SK-N-SH (cell line): ENCODE measurements at regions not wholly inside any gene's neighbourhood (a gene's known extent, or its start where the extent isn't known, plus 50 kb on each side); places are given as distances from the start of the nearest gene placed in this dataset.

ENCODE experiments used
- CTCF ChIA-PET: fragments of 300-600, 350-600 bp; formaldehyde crosslinking; extraction: SDS; loops from one replicate; lab custom pipeline; 2021; lab: Yijun Ruan, JAX
- POLR2A ChIA-PET: fragments of 350-600 bp; sonication (Branson Sonifier 250); formaldehyde crosslinking; extraction: SDS; loops from one replicate; lab custom pipeline; 2020; ENCODE audit warnings: antibody characterized with exemption, inconsistent platforms; lab: Yijun Ruan, JAX
- DNase-seq: peaks from one replicate; pipeline ENCODE4 v3.0.0; 2012
- H2AFZ ChIP-seq: fragments of 200-600 bp; sonication (generic); 2 replicates; pipeline ENCODE4 v1.8.1; 2016; ENCODE audit warnings: antibody characterized with exemption, mild to moderate bottlenecking, low read depth
- H3F3A ChIP-seq: fragments of 200-600 bp; sonication (generic); replicated peaks from 2 replicates; pipeline ENCODE3; 2016; ENCODE audit warnings: antibody characterized with exemption, mild to moderate bottlenecking; ENCODE audit not compliant: insufficient read depth
- H3K27ac ChIP-seq, 2 experiments: fragments of 200-500 bp in 1 of 2; fragments of 200-600 bp in 1 of 2; sonication (Bioruptor generic) in 1 of 2; sonication (generic), shearing (Covaris generic) in 1 of 2; 2 replicates each; pipeline versions ENCODE4 v1.5.1 to v1.6.1; 2014 to 2016; ENCODE audit warnings: low read depth in 2 of 2, inconsistent platforms in 1 of 2, low read length in 1 of 2, mild to moderate bottlenecking in 1 of 2, mixed read lengths in 1 of 2
- H3K27me3 ChIP-seq: fragments of 200-600 bp; sonication (generic), shearing (Covaris generic); 2 replicates; pipeline ENCODE4 v1.6.1; 2016; ENCODE audit warnings: mixed run types; ENCODE audit not compliant: insufficient read depth
- H3K36me3 ChIP-seq, 2 experiments: fragments of 200-500 bp in 1 of 2; fragments of 200-600 bp in 1 of 2; sonication (Bioruptor generic) in 1 of 2; sonication (generic) in 1 of 2; replicated peaks in 1 of 2; 2 replicates each; pipeline versions ENCODE3 to v1.5.1; 2014 to 2016; ENCODE audit warnings: low read length in 1 of 2, mild to moderate bottlenecking in 1 of 2; ENCODE audit not compliant: insufficient read depth in 2 of 2, control insufficient read depth in 1 of 2
- H3K4me1 ChIP-seq, 2 experiments: fragments of 200-500 bp in 1 of 2; fragments of 200-600 bp in 1 of 2; sonication (Bioruptor generic) in 1 of 2; sonication (generic), shearing (Covaris generic) in 1 of 2; 2 replicates each; pipeline versions ENCODE4 v1.5.1 to v1.6.1; 2014 to 2016; ENCODE audit warnings: low read depth in 1 of 2, low read length in 1 of 2, mixed run types in 1 of 2; ENCODE audit not compliant: insufficient read depth in 2 of 2, control insufficient read depth in 1 of 2
- H3K4me2 ChIP-seq: fragments of 200-600 bp; sonication (generic), shearing (Covaris generic); 2 replicates; pipeline ENCODE4 v1.6.1; 2017; ENCODE audit warnings: mixed run types
- H3K4me3 ChIP-seq, 2 experiments: fragments of 200-500 bp in 1 of 2; fragments of 200-600 bp in 1 of 2; sonication (Bioruptor generic) in 1 of 2; sonication (generic), shearing (Covaris generic) in 1 of 2; 2 replicates each; pipeline versions ENCODE4 v1.5.1 to v1.8.1; 2014 to 2016; ENCODE audit warnings: low read depth in 2 of 2, inconsistent platforms in 1 of 2, low read length in 1 of 2, mild to moderate bottlenecking in 1 of 2, mixed read lengths in 1 of 2, moderate library complexity in 1 of 2
- H3K79me2 ChIP-seq: fragments of 200-600 bp; sonication (generic); 2 replicates; pipeline ENCODE4 v1.8.1; 2017; ENCODE audit warnings: mild to moderate bottlenecking; ENCODE audit not compliant: insufficient read depth
- H3K9ac ChIP-seq: fragments of 200-600 bp; sonication (generic); 2 replicates; pipeline ENCODE4 v1.6.1; 2017; ENCODE audit warnings: mixed run types
- H3K9me2 ChIP-seq: fragments of 200-600 bp; sonication (generic); 2 replicates; pipeline ENCODE4 v1.6.1; 2017; ENCODE audit warnings: mixed run types
- H3K9me3 ChIP-seq: fragments of 200-600 bp; sonication (generic); 2 replicates; pipeline ENCODE4 v1.6.1; 2017; ENCODE audit warnings: mixed run types, mild to moderate bottlenecking, moderate library complexity
- H4K20me1 ChIP-seq: fragments of 200-600 bp; sonication (generic); 2 replicates; pipeline ENCODE4 v1.6.1; 2017; ENCODE audit warnings: mild to moderate bottlenecking, mixed run types; ENCODE audit not compliant: insufficient read depth
- CHD2 ChIP-seq: fragments of 150-350 bp; IDR thresholded peaks from 2 replicates; pipeline ENCODE4 v1.6.1; 2018; ENCODE audit warnings: low read length; ENCODE audit not compliant: partially characterized antibody
- EP300 ChIP-seq, 2 experiments: IDR thresholded peaks; 2 replicates each; pipeline versions ENCODE4 v1.4.0 to v1.6.1; 2012; ENCODE audit warnings: borderline replicate concordance in 1 of 2, low read depth in 1 of 2, low read length in 1 of 2
- FOSL2 ChIP-seq: IDR thresholded peaks from 2 replicates; pipeline ENCODE4 v1.4.0; 2012; ENCODE audit warnings: low read depth, mild to moderate bottlenecking, moderate library complexity, borderline replicate concordance
- FOXM1 ChIP-seq: IDR thresholded peaks from 2 replicates; pipeline ENCODE4 v1.4.0; 2012; ENCODE audit warnings: low read depth, mild to moderate bottlenecking
- GABPA ChIP-seq: IDR thresholded peaks from 2 replicates; pipeline ENCODE4 v1.4.0; 2012; ENCODE audit warnings: low read depth, mild to moderate bottlenecking
- MEF2A ChIP-seq: IDR thresholded peaks from 2 replicates; pipeline ENCODE4 v1.4.0; 2012; ENCODE audit warnings: low read depth, borderline replicate concordance
- MXI1 ChIP-seq: IDR thresholded peaks from 2 replicates; pipeline ENCODE4 v1.6.1; 2012; ENCODE audit warnings: mild to moderate bottlenecking, low read depth, low read length, improper control_type of control experiment
- NFIC ChIP-seq: IDR thresholded peaks from 2 replicates; pipeline ENCODE4 v1.4.0; 2012; ENCODE audit warnings: borderline replicate concordance
- RCOR1 ChIP-seq: fragments of 150-350 bp; IDR thresholded peaks from 2 replicates; pipeline ENCODE4 v1.6.1; 2017; ENCODE audit warnings: antibody characterized with exemption, low read length
- RXRA ChIP-seq: IDR thresholded peaks from 2 replicates; pipeline ENCODE4 v1.4.0; 2012; ENCODE audit warnings: low read depth, mild to moderate bottlenecking, borderline replicate concordance
- TAF1 ChIP-seq: IDR thresholded peaks from 2 replicates; pipeline ENCODE4 v1.6.1; 2012; ENCODE audit warnings: low read depth, mild to moderate bottlenecking, low read length, moderate library complexity, borderline replicate concordance
- TEAD4 ChIP-seq: IDR thresholded peaks from 2 replicates; pipeline ENCODE4 v1.4.0; 2012; ENCODE audit warnings: mild to moderate bottlenecking, borderline replicate concordance; ENCODE audit not compliant: insufficient read depth
- YY1 ChIP-seq: IDR thresholded peaks from 2 replicates; pipeline ENCODE4 v1.4.0; 2012; ENCODE audit warnings: low read depth, mild to moderate bottlenecking
- WGBS: methylation state at CpG from one replicate; pipeline ENCODE4 v1.1.6; 2017; ENCODE audit warnings: low lambda C conversion rate; 5-methylcytosine and 5-hydroxymethylcytosine counted together
- TF ChIP-seq, protein P1 (sequence below): fragments of 150-350 bp; IDR thresholded peaks from 2 replicates; pipeline ENCODE4 v1.6.1; 2017; ENCODE audit warnings: antibody characterized with exemption, low read length, low read depth, borderline replicate concordance
- TF ChIP-seq, protein P2 (sequence below): IDR thresholded peaks from 2 replicates; pipeline ENCODE4 v1.4.0; 2012; ENCODE audit warnings: low read depth, borderline replicate concordance
- TF ChIP-seq, protein P3 (sequence below): IDR thresholded peaks from 2 replicates; pipeline ENCODE4 v1.4.0; 2012; ENCODE audit warnings: low read depth
- TF ChIP-seq, protein P4 (sequence below): IDR thresholded peaks from 2 replicates; pipeline ENCODE4; 2012
- TF ChIP-seq, protein P5 (sequence below): fragments of 150-350 bp; IDR thresholded peaks from 2 replicates; pipeline ENCODE4 v1.6.1; 2016; ENCODE audit warnings: mild to moderate bottlenecking, low read depth, low read length
- TF ChIP-seq, protein P6 (sequence below): IDR thresholded peaks from 2 replicates; pipeline ENCODE4 v1.6.1; 2012; ENCODE audit warnings: mild to moderate bottlenecking, low read depth, low read length, moderate library complexity

DNA sequence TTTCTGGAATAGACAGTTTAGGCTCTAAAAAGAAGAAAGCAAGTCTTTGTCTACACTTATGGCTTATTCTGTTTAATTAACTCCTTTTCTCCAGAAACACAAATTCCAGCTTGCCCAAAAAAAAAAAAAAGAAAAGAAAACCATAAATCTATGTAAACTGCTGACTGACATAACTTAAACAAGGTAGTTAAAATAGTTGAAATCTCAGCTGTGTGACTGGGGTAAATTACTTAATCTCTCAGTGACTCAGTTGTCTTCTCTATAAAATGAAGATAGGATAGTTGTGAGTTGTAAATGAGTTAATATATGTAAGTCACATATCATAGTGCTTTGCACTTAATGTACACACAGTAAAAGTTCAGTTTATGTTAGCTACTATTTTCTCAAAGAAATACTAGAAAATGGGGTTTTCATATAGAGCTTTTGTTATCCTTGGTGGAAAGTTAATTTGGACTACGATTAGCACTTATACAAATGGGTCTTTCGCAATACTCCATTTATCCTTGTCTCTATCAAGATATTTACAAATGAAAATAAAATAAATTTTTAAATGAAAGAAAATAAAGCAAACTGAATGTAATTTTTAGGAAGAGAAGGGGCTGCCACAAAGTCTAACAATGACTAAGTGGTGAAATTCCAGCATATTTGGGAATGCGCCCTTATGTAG, 200.9 kb downstream of the MBL2 start:
- H3K4me3 ChIP-seq = no peak overlapping the region
- POLR2A ChIA-PET = no interaction called here
- H3K4me2 ChIP-seq = no peak overlapping the region
- no peak overlapping the region for H2AFZ ChIP-seq
- peaks cover 15% of the 10 kb centered on the region for H3F3A ChIP-seq
- WGBS = 96% methylated on average over 3 of the region's 3 CpGs
- H3K4me1 ChIP-seq = peaks cover 0 to 10% of the 10 kb centered on the region in 2 experiments; a peak in 1 of 4 replicates
- no peak overlapping the region for H3K9ac ChIP-seq
- TF ChIP-seq, protein P1, sequence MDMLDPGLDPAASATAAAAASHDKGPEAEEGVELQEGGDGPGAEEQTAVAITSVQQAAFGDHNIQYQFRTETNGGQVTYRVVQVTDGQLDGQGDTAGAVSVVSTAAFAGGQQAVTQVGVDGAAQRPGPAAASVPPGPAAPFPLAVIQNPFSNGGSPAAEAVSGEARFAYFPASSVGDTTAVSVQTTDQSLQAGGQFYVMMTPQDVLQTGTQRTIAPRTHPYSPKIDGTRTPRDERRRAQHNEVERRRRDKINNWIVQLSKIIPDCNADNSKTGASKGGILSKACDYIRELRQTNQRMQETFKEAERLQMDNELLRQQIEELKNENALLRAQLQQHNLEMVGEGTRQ = no peak
- TF ChIP-seq RCOR1 (no peak), CHD2 (no peak), TAF1 (no peak), YY1 (no peak), MXI1 (no peak), MEF2A (no peak)
- TF ChIP-seq, protein P2, sequence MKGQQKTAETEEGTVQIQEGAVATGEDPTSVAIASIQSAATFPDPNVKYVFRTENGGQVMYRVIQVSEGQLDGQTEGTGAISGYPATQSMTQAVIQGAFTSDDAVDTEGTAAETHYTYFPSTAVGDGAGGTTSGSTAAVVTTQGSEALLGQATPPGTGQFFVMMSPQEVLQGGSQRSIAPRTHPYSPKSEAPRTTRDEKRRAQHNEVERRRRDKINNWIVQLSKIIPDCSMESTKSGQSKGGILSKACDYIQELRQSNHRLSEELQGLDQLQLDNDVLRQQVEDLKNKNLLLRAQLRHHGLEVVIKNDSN = no peak
- TF ChIP-seq, protein P3, sequence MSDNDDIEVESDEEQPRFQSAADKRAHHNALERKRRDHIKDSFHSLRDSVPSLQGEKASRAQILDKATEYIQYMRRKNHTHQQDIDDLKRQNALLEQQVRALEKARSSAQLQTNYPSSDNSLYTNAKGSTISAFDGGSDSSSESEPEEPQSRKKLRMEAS = no peak
- no peak for DNase-seq
- no peaks in the 10 kb centered on the region for H3K27me3 ChIP-seq
- no peaks in the 10 kb centered on the region for H3K36me3 ChIP-seq
- CTCF ChIA-PET = no interaction called here
- no peaks in the 10 kb centered on the region for H4K20me1 ChIP-seq
- no peak overlapping the region for H3K27ac ChIP-seq
- H3K9me3 ChIP-seq = no peaks in the 10 kb centered on the region
- no peaks in the 10 kb centered on the region for H3K79me2 ChIP-seq
- H3K9me2 ChIP-seq = no peaks in the 10 kb centered on the region

DNA sequence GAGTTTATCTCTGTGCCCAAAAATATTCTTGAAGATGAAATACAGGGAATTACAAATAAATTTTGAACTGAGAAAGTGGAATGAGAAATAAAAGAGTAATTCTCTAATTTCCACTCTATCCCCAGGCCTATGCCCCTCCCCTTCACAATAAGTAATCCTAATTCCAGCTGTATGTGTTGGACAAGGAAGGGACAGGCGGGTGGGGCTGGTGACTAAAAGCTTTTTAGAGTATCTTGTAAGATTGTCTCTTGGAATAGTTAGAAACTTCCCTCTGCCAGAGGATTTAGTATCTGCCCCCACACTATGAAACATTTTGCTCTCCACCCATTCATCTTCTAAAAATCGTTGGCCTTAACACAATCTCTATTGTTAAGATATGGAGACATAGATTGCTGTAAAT, 199.2 kb downstream of the MBL2 start:
- H3K9me2 ChIP-seq = no peaks in the 10 kb centered on the region
- H3K9me3 ChIP-seq = no peaks in the 10 kb centered on the region
- 64% methylated on average over 2 of the region's 2 CpGs for WGBS
- no peak overlapping the region; a peak in 1 of 4 replicates for H3K27ac ChIP-seq
- peaks cover 6% of the 10 kb centered on the region for H3F3A ChIP-seq
- H4K20me1 ChIP-seq = no peaks in the 10 kb centered on the region
- H3K4me2 ChIP-seq = no peak overlapping the region
- no peaks in the 10 kb centered on the region for H3K27me3 ChIP-seq
- POLR2A ChIA-PET = no interaction called here
- CTCF ChIA-PET = no interaction called here
- no peaks in the 10 kb centered on the region for H3K36me3 ChIP-seq
- no peak overlapping the region for H2AFZ ChIP-seq
- no peaks in the 10 kb centered on the region for H3K79me2 ChIP-seq
- no peak for DNase-seq
- H3K9ac ChIP-seq = no peak overlapping the region
- no peaks in the 10 kb centered on the region for H3K4me1 ChIP-seq
- no peak overlapping the region for H3K4me3 ChIP-seq
- TF ChIP-seq EP300 (IDR thresholded peaks at IDR 0.05; ENCODE audit: borderline replicate concordance in 1 of 2, low read depth in 1 of 2, low read length in 1 of 2) (no peak), TEAD4 (no peak), NFIC (no peak), FOSL2 (no peak), GABPA (no peak), YY1 (no peak), FOXM1 (no peak), RXRA (no peak), CHD2 (no peak)
- TF ChIP-seq, protein P4, sequence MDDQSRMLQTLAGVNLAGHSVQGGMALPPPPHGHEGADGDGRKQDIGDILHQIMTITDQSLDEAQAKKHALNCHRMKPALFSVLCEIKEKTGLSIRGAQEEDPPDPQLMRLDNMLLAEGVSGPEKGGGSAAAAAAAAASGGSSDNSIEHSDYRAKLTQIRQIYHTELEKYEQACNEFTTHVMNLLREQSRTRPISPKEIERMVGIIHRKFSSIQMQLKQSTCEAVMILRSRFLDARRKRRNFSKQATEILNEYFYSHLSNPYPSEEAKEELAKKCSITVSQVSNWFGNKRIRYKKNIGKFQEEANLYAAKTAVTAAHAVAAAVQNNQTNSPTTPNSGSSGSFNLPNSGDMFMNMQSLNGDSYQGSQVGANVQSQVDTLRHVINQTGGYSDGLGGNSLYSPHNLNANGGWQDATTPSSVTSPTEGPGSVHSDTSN = no peak
- TF ChIP-seq, protein P5, sequence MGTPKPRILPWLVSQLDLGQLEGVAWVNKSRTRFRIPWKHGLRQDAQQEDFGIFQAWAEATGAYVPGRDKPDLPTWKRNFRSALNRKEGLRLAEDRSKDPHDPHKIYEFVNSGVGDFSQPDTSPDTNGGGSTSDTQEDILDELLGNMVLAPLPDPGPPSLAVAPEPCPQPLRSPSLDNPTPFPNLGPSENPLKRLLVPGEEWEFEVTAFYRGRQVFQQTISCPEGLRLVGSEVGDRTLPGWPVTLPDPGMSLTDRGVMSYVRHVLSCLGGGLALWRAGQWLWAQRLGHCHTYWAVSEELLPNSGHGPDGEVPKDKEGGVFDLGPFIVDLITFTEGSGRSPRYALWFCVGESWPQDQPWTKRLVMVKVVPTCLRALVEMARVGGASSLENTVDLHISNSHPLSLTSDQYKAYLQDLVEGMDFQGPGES = no peak
- TF ChIP-seq, protein P6, sequence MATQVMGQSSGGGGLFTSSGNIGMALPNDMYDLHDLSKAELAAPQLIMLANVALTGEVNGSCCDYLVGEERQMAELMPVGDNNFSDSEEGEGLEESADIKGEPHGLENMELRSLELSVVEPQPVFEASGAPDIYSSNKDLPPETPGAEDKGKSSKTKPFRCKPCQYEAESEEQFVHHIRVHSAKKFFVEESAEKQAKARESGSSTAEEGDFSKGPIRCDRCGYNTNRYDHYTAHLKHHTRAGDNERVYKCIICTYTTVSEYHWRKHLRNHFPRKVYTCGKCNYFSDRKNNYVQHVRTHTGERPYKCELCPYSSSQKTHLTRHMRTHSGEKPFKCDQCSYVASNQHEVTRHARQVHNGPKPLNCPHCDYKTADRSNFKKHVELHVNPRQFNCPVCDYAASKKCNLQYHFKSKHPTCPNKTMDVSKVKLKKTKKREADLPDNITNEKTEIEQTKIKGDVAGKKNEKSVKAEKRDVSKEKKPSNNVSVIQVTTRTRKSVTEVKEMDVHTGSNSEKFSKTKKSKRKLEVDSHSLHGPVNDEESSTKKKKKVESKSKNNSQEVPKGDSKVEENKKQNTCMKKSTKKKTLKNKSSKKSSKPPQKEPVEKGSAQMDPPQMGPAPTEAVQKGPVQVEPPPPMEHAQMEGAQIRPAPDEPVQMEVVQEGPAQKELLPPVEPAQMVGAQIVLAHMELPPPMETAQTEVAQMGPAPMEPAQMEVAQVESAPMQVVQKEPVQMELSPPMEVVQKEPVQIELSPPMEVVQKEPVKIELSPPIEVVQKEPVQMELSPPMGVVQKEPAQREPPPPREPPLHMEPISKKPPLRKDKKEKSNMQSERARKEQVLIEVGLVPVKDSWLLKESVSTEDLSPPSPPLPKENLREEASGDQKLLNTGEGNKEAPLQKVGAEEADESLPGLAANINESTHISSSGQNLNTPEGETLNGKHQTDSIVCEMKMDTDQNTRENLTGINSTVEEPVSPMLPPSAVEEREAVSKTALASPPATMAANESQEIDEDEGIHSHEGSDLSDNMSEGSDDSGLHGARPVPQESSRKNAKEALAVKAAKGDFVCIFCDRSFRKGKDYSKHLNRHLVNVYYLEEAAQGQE = no peak
- TF ChIP-seq, protein P3 = no peak
